ENCODE measurements at regions not wholly inside any gene's neighbourhood (a gene's known extent, or its start where the extent isn't known, plus 50 kb on each side); places are given as distances from the start of the nearest gene placed in this dataset.

GRCh38 chr14:61866932-61867920, 105.0 kb downstream of the SNAPC1 start:
- H3K27ac ChIP-seq: no peak overlapping the region
- intact Hi-C loops (cut with DNase I): no loop called here
- H3K36me3 ChIP-seq: no peaks in the 10 kb centered on the region
- H3K4me1 ChIP-seq: no peaks in the 10 kb centered on the region
- peaks cover 0 to 4% (median 0%) of the 10 kb centered on the region in 4 donors for H3K9me3 ChIP-seq
- no peak for DNase-seq
- TF ChIP-seq CTCF (IDR thresholded peaks at IDR 0.05) (no peak), EP300 (IDR thresholded peaks at IDR 0.05) (no peak), POLR2A (IDR thresholded peaks at IDR 0.05) (no peak), POLR2AphosphoS5 (IDR thresholded peaks at IDR 0.05) (no peak)
- WGBS, 2 donors: 57 to 58% methylated on average over 6 of the region's 6 CpGs
- H3K4me3 ChIP-seq: no peak overlapping the region
- no peaks in the 10 kb centered on the region for H3K27me3 ChIP-seq

GRCh38 chr14:61868846-61869245, 106.6 kb downstream of the SNAPC1 start:
- Histone ChIP-seq H3K36me3 (no peaks in the 10 kb centered on the region), H3K4me1 (no peaks in the 10 kb centered on the region), H3K4me3 (no peak overlapping the region), H3K27me3 (no peaks in the 10 kb centered on the region), H3K9me3 (peaks cover 0 to 4% (median 0%) of the 10 kb centered on the region in 4 donors), H3K27ac (no peak overlapping the region)
- WGBS, 2 donors: 85 to 93% methylated on average over 1 of the region's 1 CpG
- no peak for DNase-seq
- no peak for TF ChIP-seq POLR2A (IDR thresholded peaks at IDR 0.05)
- TF ChIP-seq EP300 (IDR thresholded peaks at IDR 0.05): no peak
- no peak for TF ChIP-seq CTCF (IDR thresholded peaks at IDR 0.05)
- TF ChIP-seq POLR2AphosphoS5 (IDR thresholded peaks at IDR 0.05): no peak
- intact Hi-C loops (cut with DNase I): no loop called here

GRCh38 chr14:61870163-61870562, 107.9 kb downstream of the SNAPC1 start:
- no peak for DNase-seq
- H3K27ac ChIP-seq: no peak overlapping the region
- H3K4me1 ChIP-seq: no peaks in the 10 kb centered on the region
- no peaks in the 10 kb centered on the region for H3K27me3 ChIP-seq
- no peak overlapping the region for H3K4me3 ChIP-seq
- WGBS, 2 donors: 80 to 92% methylated on average over 1 of the region's 1 CpG
- H3K9me3 ChIP-seq: peaks cover 0 to 4% (median 0%) of the 10 kb centered on the region in 4 donors
- H3K36me3 ChIP-seq: no peaks in the 10 kb centered on the region
- TF ChIP-seq POLR2AphosphoS5 (IDR thresholded peaks at IDR 0.05) (no peak), POLR2A (IDR thresholded peaks at IDR 0.05) (no peak), CTCF (IDR thresholded peaks at IDR 0.05) (no peak), EP300 (IDR thresholded peaks at IDR 0.05) (no peak)
- intact Hi-C loops (cut with DNase I): no loop called here

GRCh38 chr14:61872452-61872851, 110.2 kb downstream of the SNAPC1 start:
- Histone ChIP-seq H3K9me3 (peaks cover 0 to 4% (median 0%) of the 10 kb centered on the region in 4 donors), H3K27me3 (no peaks in the 10 kb centered on the region), H3K4me3 (no peak overlapping the region), H3K4me1 (no peaks in the 10 kb centered on the region), H3K27ac (no peak overlapping the region), H3K36me3 (no peaks in the 10 kb centered on the region)
- whole genome bisulfite sequencing, 2 donors: 27 to 52% methylated on average over 1 of the region's 1 CpG
- TF ChIP-seq POLR2AphosphoS5 (IDR thresholded peaks at IDR 0.05) (no peak), EP300 (IDR thresholded peaks at IDR 0.05) (no peak), POLR2A (IDR thresholded peaks at IDR 0.05) (no peak), CTCF (IDR thresholded peaks at IDR 0.05) (no peak)
- intact Hi-C loops (cut with DNase I): no loop called here
- DNase-seq: no peak
